Neural progenitor cell (in vitro differentiated cells): ENCODE measurements at regions not wholly inside any gene's neighbourhood (a gene's known extent, or its start where the extent isn't known, plus 50 kb on each side); places are given as distances from the start of the nearest gene placed in this dataset.
A peak's percentile ranks its signal among the peaks of the same experiment; 100 is the strongest.

ENCODE experiments used
- DNase-seq: peaks from one replicate; pipeline ENCODE4 v3.0.0-alpha.2; 2016; ENCODE audit warnings: low spot score
- H2AFZ ChIP-seq: fragments of 200-600 bp; sonication (generic); replicated peaks from 2 replicates; pipeline ENCODE4 v1.6.1; 2016; ENCODE audit warnings: antibody characterized with exemption
- H3F3A ChIP-seq: fragments of 200-600 bp; sonication (generic); 2 replicates; pipeline ENCODE4 v1.6.1; 2016; ENCODE audit warnings: antibody characterized with exemption, low read depth
- H3K27ac ChIP-seq: fragments of 200-600 bp; sonication (generic); 2 replicates; pipeline ENCODE4 v1.5.1; 2016; ENCODE audit warnings: mild to moderate bottlenecking
- H3K27me3 ChIP-seq: fragments of 200-600 bp; sonication (generic); 2 replicates; pipeline ENCODE4 v1.6.1; 2016; ENCODE audit warnings: mild to moderate bottlenecking, moderate library complexity
- H3K36me3 ChIP-seq: fragments of 200-600 bp; sonication (generic); 2 replicates; pipeline ENCODE4 v1.5.1; 2016
- H3K4me1 ChIP-seq: fragments of 200-600 bp; sonication (generic); 2 replicates; pipeline ENCODE4 v1.6.1; 2016; ENCODE audit warnings: mixed run types
- H3K4me2 ChIP-seq: fragments of 200-600 bp; sonication (generic); 2 replicates; pipeline ENCODE4 v1.6.1; 2016
- H3K4me3 ChIP-seq: fragments of 200-600 bp; sonication (generic); 2 replicates; pipeline ENCODE4 v1.5.1; 2016
- H3K79me2 ChIP-seq: fragments of 200-600 bp; sonication (generic); 2 replicates; pipeline ENCODE4 v1.6.1; 2016; ENCODE audit warnings: low read depth
- H3K9ac ChIP-seq: fragments of 200-600 bp; sonication (generic); 2 replicates; pipeline ENCODE4 v1.6.1; 2016
- H3K9me3 ChIP-seq: fragments of 200-600 bp; sonication (generic); 2 replicates; pipeline ENCODE4 v1.5.1; 2016; ENCODE audit warnings: low read depth
- H4K20me1 ChIP-seq: fragments of 200-600 bp; sonication (generic); 2 replicates; pipeline ENCODE4 v1.6.1; 2016; ENCODE audit warnings: low read depth
- H3K27ac Mint-ChIP-seq: 3 replicates; pipeline ENCODE4 v1.8.0; 2021; ENCODE audit warnings: mixed read lengths
- H3K27me3 Mint-ChIP-seq: 2 replicates; pipeline ENCODE4 v1.8.0; 2022; ENCODE audit warnings: low read depth, mild to moderate bottlenecking, inconsistent platforms, moderate library complexity, mixed read lengths; ENCODE audit not compliant: insufficient read depth
- H3K36me3 Mint-ChIP-seq: 3 replicates; pipeline ENCODE4 v1.8.0; 2021; ENCODE audit warnings: mixed read lengths
- H3K4me1 Mint-ChIP-seq: 3 replicates; pipeline ENCODE4 v1.8.0; 2021; ENCODE audit warnings: mixed read lengths
- H3K4me3 Mint-ChIP-seq: 3 replicates; pipeline ENCODE4 v1.8.0; 2021; ENCODE audit warnings: mild to moderate bottlenecking, moderate library complexity, mixed read lengths
- H3K9me3 Mint-ChIP-seq: 3 replicates; pipeline ENCODE4 v1.8.0; 2020; ENCODE audit warnings: mixed read lengths
- EZH2 ChIP-seq: fragments of 200-600 bp; sonication (generic); IDR thresholded peaks from 2 replicates; pipeline ENCODE4 v1.6.1; 2017; ENCODE audit warnings: antibody characterized with exemption, mild to moderate bottlenecking, moderate library complexity
- EZH2phosphoT487 ChIP-seq: fragments of 200-600 bp; sonication (generic); IDR thresholded peaks from 2 replicates; pipeline ENCODE4 v1.6.1; 2017; ENCODE audit warnings: antibody characterized with exemption
- TF ChIP-seq, protein P1 (sequence below): fragments of 200-600 bp; sonication (generic); IDR thresholded peaks from 2 replicates; pipeline ENCODE4 v1.5.1; 2017; ENCODE audit warnings: antibody characterized with exemption, mild to moderate bottlenecking

DNA sequence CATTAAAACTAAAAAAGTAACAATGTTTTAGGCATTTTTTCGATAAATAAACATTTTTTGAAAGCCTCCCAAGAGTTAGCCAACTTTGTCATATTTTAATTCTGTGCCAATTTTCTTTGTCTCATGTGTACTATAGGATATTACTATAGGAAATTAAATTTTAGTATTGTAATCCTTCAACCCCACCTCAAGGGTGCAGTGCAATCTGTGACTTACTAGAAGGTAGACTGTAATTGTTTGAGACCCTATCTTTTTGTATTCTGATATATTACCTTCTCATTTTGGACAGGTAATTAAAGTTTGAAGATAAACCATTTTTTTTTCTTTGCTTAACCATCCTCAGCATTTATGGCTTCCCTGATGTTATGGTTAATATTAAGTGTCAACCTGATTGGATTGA lies 457.8 kb downstream of the PCDH20 start:
- no peaks in the 10 kb centered on the region for H3K27me3 Mint-ChIP-seq
- Histone ChIP-seq H3K4me1 (no peaks in the 10 kb centered on the region), H3F3A (no peaks in the 10 kb centered on the region), H3K27ac (no peak overlapping the region), H3K4me2 (no peak overlapping the region), H3K9me3 (no peaks in the 10 kb centered on the region), H3K27me3 (no peaks in the 10 kb centered on the region), H3K79me2 (no peaks in the 10 kb centered on the region), H3K36me3 (no peaks in the 10 kb centered on the region), H3K4me3 (no peak overlapping the region), H4K20me1 (no peaks in the 10 kb centered on the region), H2AFZ (no peak overlapping the region), H3K9ac (no peak overlapping the region)
- no peak for DNase-seq
- no peak overlapping the region for H3K27ac Mint-ChIP-seq
- no peaks in the 10 kb centered on the region for H3K36me3 Mint-ChIP-seq
- TF ChIP-seq, protein P1, sequence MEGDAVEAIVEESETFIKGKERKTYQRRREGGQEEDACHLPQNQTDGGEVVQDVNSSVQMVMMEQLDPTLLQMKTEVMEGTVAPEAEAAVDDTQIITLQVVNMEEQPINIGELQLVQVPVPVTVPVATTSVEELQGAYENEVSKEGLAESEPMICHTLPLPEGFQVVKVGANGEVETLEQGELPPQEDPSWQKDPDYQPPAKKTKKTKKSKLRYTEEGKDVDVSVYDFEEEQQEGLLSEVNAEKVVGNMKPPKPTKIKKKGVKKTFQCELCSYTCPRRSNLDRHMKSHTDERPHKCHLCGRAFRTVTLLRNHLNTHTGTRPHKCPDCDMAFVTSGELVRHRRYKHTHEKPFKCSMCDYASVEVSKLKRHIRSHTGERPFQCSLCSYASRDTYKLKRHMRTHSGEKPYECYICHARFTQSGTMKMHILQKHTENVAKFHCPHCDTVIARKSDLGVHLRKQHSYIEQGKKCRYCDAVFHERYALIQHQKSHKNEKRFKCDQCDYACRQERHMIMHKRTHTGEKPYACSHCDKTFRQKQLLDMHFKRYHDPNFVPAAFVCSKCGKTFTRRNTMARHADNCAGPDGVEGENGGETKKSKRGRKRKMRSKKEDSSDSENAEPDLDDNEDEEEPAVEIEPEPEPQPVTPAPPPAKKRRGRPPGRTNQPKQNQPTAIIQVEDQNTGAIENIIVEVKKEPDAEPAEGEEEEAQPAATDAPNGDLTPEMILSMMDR, result peak; percentile 17
- no peak for TF ChIP-seq EZH2
- H3K4me3 Mint-ChIP-seq, result no peak overlapping the region
- no peaks in the 10 kb centered on the region for H3K9me3 Mint-ChIP-seq
- H3K4me1 Mint-ChIP-seq, result no peaks in the 10 kb centered on the region

DNA sequence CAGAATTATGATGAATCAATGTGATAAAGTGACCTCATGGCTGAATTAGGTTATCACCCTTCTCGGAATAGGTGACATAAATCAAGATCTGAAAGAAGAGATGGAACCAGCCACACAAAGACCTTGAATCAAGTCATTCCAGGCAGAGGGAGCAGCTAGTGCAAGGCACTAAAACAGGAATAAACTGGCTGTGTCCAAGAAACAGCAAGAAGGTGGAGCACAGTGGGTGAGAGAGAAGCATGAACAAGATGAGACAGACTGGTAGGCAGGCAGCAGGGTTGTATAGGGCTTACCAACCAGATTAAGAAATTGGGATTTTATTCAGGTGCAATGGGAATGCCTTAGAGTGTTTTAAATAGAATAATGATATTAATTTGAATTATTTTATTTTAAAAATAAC lies 470.3 kb downstream of the PCDH20 start:
- Histone ChIP-seq H3K4me2 (no peak overlapping the region), H3K27me3 (no peaks in the 10 kb centered on the region), H3K79me2 (no peaks in the 10 kb centered on the region), H3K4me1 (no peaks in the 10 kb centered on the region), H3K9me3 (no peaks in the 10 kb centered on the region), H3K27ac (no peak overlapping the region), H3K9ac (no peak overlapping the region), H3K4me3 (no peak overlapping the region), H4K20me1 (no peaks in the 10 kb centered on the region), H3K36me3 (no peaks in the 10 kb centered on the region), H3F3A (no peaks in the 10 kb centered on the region), H2AFZ (no peak overlapping the region)
- no peaks in the 10 kb centered on the region for H3K27me3 Mint-ChIP-seq
- TF ChIP-seq, protein P1, result no peak
- TF ChIP-seq EZH2phosphoT487, result no peak
- TF ChIP-seq EZH2, result no peak
- no peaks in the 10 kb centered on the region for H3K36me3 Mint-ChIP-seq
- H3K4me3 Mint-ChIP-seq, result no peak overlapping the region
- no peaks in the 10 kb centered on the region for H3K4me1 Mint-ChIP-seq
- H3K9me3 Mint-ChIP-seq, result peaks cover 2% of the 10 kb centered on the region
- no peak overlapping the region for H3K27ac Mint-ChIP-seq
- DNase-seq, result no peak

DNA sequence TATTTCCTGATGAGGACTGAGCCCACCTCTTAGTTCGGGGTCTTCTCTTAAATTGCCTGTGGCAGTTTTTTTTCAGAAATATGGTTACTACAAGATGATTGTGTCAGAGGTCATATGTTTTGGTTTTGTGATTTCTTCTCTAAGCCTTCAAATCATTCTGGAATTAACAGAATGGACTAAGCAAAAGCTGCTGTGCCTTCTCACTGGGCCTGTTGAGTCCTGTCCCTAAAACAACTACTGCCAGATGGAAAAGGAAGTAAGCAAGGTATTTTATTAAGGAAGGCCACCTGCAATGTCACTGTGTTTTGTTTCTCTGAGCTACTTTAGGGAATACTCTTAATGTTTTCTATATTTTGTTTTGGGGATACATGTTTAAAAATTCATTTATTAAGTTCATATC lies 470.8 kb downstream of the PCDH20 start:
- Histone ChIP-seq H3K9me3 (no peaks in the 10 kb centered on the region), H2AFZ (no peak overlapping the region), H3K4me3 (no peak overlapping the region), H3K27ac (no peak overlapping the region), H3K79me2 (no peaks in the 10 kb centered on the region), H3F3A (no peaks in the 10 kb centered on the region), H4K20me1 (no peaks in the 10 kb centered on the region), H3K27me3 (no peaks in the 10 kb centered on the region), H3K4me2 (no peak overlapping the region), H3K4me1 (no peaks in the 10 kb centered on the region), H3K9ac (no peak overlapping the region), H3K36me3 (no peaks in the 10 kb centered on the region)
- Mint-ChIP-seq H3K27me3 (no peaks in the 10 kb centered on the region), H3K9me3 (no peaks in the 10 kb centered on the region), H3K36me3 (no peaks in the 10 kb centered on the region), H3K4me3 (no peak overlapping the region), H3K27ac (no peak overlapping the region), H3K4me1 (no peaks in the 10 kb centered on the region)
- DNase-seq, result no peak
- TF ChIP-seq, protein P1, result no peak
- TF ChIP-seq EZH2, result no peak
- no peak for TF ChIP-seq EZH2phosphoT487

DNA sequence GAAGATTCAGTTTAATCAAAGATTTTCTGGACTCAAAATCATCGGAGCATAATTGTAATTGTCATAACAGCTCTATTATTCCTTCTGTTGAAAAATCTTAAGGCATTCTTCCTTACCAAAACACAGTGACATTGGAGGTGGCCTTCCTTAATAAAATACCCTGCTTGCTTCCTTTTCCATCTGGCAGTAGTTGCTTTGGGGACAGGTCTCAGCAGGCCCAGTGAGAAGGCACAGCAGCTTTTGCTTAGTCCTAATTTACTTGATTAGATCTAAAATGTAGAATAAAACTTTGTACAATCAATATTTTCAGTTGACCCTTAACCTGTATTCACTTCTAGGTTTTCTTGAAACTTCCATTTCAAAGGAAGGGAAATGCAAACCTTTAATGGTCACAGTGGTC lies 471.6 kb downstream of the PCDH20 start:
- Histone ChIP-seq H3K4me3 (no peak overlapping the region), H3K79me2 (no peaks in the 10 kb centered on the region), H3K9ac (no peak overlapping the region), H3K27me3 (no peaks in the 10 kb centered on the region), H3K9me3 (no peaks in the 10 kb centered on the region), H4K20me1 (no peaks in the 10 kb centered on the region), H3K4me2 (no peak overlapping the region), H3K27ac (no peak overlapping the region), H2AFZ (no peak overlapping the region), H3K4me1 (no peaks in the 10 kb centered on the region), H3K36me3 (no peaks in the 10 kb centered on the region), H3F3A (no peaks in the 10 kb centered on the region)
- no peak for DNase-seq
- Mint-ChIP-seq H3K9me3 (no peaks in the 10 kb centered on the region), H3K4me3 (no peak overlapping the region), H3K27ac (no peak overlapping the region), H3K4me1 (no peaks in the 10 kb centered on the region), H3K36me3 (no peaks in the 10 kb centered on the region), H3K27me3 (no peaks in the 10 kb centered on the region)
- TF ChIP-seq EZH2 (no peak), EZH2phosphoT487 (no peak)
- TF ChIP-seq, protein P1, result no peak
